ENCODE measurements at regions not wholly inside any gene's neighbourhood (a gene's known extent, or its start where the extent isn't known, plus 50 kb on each side); places are given as distances from the start of the nearest gene placed in this dataset.
"Not testable (repeated sequence)": the region's sequence is repeated elsewhere in the genome, so short reads cannot be mapped to it uniquely, and the experiment has no call there.

DNA sequence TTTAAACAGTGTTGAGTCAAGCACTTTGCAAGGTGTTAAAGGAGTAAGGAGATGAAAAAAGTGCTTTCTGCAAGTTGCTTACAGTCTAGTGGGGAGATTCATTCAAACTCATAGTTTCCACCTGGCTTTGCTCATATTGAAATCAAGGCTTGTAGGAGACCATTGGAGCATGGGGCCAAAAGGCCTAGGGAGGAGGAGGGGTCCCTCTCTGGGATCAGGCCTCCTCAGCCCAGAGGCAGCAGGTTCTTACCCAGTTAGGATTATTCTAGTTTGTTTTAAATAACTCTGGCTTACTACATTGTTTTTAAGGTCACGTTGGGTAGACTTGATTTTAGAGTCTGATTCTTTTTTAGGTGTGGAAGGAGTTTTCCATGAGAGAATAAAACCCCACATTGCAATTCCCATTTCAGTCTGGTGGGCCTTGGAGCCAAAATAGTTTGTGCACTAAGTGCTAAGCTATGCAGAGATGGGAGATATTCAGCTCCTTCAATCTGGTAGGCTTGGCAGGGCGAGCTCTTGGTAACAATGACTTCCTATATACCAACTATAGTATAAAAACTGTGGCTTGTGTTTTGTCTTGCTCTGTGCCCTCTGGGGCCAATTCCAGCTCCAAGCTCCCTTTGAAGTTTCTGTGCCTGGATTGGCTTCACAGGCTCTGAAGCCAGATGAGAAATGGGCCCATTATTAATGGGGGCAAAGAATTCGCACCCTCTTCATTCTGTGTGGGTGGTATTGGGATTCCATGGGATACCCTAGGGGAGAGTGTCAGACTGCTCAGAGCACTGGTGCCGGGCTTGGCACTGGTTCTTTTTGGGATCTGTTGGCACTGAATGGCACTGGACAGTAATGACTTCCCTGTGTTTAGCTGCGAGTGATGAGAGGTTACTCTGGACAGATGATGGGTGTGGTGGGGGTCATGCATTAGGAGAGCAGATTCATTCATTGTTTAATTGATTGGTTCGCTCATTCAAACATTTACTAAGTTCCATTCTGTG, 301.1 kb downstream of the MYCN start:
- no peak for DNase-seq (ENCODE audit: low spot score)

- DNase-seq (ENCODE audit: low spot score): no peak
Measured at GRCh38 chr2:16240402-16240801, 300.1 kb downstream of the MYCN start.

GRCh38 chr2:16239296-16239850, 299.0 kb downstream of the MYCN start:
- DNase-seq (ENCODE audit: low spot score): no peak

GRCh38 chr2:16238786-16239185, 298.4 kb downstream of the MYCN start:
- no peak for DNase-seq (ENCODE audit: low spot score)

DNA sequence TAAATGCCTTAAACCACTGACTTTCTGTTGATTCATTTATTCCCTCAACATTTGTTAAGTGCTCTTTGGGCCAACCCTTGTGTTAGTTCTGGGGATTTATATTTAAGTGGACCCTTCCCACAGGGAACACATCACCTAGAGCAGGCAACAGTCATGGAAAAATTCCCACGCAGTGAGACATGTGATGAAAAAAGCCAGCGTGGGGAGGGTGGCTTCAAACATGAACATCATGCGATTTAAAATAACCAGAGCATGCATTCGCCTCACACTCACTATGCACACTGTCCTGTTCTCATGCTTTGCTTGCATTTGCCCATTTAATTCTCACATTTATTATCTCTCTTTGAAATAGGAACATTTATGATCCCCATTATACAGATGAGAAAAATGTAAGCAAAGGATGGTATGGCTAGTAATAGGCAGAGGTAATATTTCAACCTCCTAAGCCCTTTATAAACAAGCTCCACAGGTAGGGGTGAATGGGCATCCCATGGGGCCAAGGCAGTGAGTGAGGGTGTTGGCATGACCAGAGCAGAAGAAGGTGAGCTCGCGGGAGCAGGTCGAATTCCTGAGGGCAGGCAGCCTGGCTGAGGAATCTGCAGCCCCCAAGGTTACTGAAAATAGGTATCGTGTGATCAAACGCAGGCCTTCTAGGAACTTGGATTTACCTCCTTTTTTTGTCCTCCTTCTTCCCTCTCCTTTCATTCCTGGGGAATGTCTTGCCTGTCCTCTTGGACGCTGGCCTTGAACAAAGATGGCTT, 297.8 kb downstream of the MYCN start:
- DNase-seq (ENCODE audit: low spot score): no peak

- DNase-seq (ENCODE audit: low spot score): no peak
Measured at GRCh38 chr2:16235747-16236146, 295.4 kb downstream of the MYCN start.

- not testable (repeated sequence) for DNase-seq (ENCODE audit: low spot score)
Measured at GRCh38 chr2:16235291-16235690, 294.9 kb downstream of the MYCN start.

GRCh38 chr2:16228951-16229350, 288.6 kb downstream of the MYCN start:
- DNase-seq (ENCODE audit: low spot score): no peak

DNA sequence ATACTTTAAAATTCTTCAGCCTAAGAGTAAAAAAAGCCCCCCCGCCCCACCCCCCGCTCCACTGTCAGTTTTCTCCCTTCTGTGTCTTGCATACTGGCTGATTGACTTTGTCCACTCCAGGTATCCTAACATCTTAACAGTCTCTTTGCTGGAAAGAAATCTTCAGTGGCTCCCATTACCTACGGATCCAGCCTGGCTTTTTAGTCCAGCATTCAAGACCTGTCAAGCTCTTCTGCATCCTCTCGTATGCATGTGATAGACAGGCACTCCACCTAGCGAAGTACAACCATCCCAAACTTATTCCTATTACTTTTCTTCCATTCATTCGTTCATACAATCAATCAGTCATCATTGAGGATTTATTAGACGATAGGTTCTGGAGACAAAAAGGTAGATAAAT, 288.1 kb downstream of the MYCN start:
- no peak for DNase-seq (ENCODE audit: low spot score)

- no peak for DNase-seq (ENCODE audit: low spot score)
Measured at GRCh38 chr2:16227811-16228462, 287.6 kb downstream of the MYCN start.

GRCh38 chr2:16226943-16227664, 286.8 kb downstream of the MYCN start:
- peak; percentile 18 for DNase-seq (ENCODE audit: low spot score)

- DNase-seq (ENCODE audit: low spot score): no peak
Measured at GRCh38 chr2:16226381-16226780, 286.0 kb downstream of the MYCN start.

DNA sequence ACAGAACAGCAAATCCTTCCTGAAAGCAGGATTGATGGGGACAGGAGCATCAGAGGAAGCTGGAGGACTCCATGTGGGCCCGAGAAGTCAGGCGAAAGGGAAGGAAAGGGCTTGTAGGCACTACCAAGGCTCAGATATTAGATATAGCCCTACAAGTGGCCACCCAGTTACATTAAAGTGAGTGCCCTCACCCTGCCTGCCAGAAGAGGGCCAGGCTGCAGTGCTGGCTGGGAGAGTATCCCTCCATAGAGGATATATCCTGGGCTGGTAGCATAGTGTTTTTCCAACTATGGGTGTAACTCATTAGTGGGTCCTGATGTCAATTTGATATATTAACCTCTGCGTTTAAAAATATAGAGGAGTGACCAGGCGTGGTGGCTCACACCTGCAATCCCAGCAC, 285.2 kb downstream of the MYCN start:
- DNase-seq (ENCODE audit: low spot score): no peak

GRCh38 chr2:16225071-16225470, 284.7 kb downstream of the MYCN start:
- DNase-seq (ENCODE audit: low spot score): no peak

GRCh38 chr2:16224298-16225045, 284.1 kb downstream of the MYCN start:
- DNase-seq (ENCODE audit: low spot score): no peak

GRCh38 chr2:16223841-16224177, 283.5 kb downstream of the MYCN start:
- DNase-seq (ENCODE audit: low spot score): no peak

GRCh38 chr2:16223161-16223840, 283.0 kb downstream of the MYCN start:
- DNase-seq (ENCODE audit: low spot score): no peak

GRCh38 chr2:16222326-16222725, 282.0 kb downstream of the MYCN start:
- DNase-seq (ENCODE audit: low spot score): no peak

DNA sequence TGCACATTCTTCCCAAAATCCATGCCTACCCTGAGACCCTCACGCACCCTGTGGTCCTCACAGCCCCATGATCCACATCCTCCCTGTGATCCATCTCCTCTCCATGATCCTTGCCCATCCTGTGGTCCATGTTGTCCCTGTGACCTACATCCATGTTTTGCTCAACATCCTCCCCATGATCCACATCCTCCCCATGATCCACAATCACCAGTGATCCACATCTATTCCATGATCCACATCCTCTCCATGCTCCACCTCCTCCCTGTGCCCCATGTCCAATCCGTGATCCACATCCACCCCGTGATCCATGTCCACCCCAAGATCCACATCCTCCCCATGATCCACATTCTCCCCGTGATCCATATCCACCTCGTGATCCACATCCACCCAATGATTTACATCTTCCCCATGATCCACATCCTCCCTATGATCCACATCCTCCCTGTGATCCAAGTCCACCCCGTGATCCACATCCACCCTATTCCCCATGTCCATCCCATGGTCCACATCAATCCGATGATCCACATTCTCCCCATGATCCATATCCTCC, 281.2 kb downstream of the MYCN start:
- no peak for DNase-seq (ENCODE audit: low spot score)
